ENCODE measurements at regions not wholly inside any gene's neighbourhood (a gene's known extent, or its start where the extent isn't known, plus 50 kb on each side); places are given as distances from the start of the nearest gene placed in this dataset.

GRCh38 chr11:112537846-112538330 lies 277.2 kb upstream of the PLET1 start:
- TF ChIP-seq CTCF (conservative IDR thresholded peaks at IDR 0.05 in 1 of 2, IDR thresholded peaks at IDR 0.05 in 1 of 2; ENCODE audit: extremely low read depth in 1 of 2, insufficient read depth in 1 of 2, low read depth in 1 of 2, low read length in 2 of 2), result no peak
- TF ChIP-seq EZH2 (IDR thresholded peaks at IDR 0.05; ENCODE audit: borderline replicate concordance, low read length), result no peak
